ENCODE measurements at regions not wholly inside any gene's neighbourhood (a gene's known extent, or its start where the extent isn't known, plus 50 kb on each side); places are given as distances from the start of the nearest gene placed in this dataset.

DNA sequence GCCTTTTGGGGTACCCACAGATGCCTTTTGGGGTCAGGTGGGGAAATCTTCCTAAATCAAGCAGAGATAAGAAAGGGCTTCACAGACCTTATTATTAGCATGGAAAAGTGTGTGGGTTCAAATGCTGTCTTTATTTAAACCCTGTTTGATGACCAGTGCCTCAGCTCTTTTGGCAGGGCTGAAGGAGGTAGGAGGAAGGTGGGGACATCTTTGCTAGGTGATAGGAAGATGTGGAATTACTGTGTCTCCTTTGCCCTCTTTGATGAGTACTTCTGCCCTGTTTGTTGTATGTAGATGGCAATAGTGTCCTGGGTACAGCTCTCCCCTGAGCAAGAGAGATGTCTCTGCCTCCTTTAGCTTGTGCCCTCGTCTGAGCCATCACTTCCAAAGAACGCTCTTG is 333.3 kb upstream of the ROPN1 start:
- TF ChIP-seq, protein P1, sequence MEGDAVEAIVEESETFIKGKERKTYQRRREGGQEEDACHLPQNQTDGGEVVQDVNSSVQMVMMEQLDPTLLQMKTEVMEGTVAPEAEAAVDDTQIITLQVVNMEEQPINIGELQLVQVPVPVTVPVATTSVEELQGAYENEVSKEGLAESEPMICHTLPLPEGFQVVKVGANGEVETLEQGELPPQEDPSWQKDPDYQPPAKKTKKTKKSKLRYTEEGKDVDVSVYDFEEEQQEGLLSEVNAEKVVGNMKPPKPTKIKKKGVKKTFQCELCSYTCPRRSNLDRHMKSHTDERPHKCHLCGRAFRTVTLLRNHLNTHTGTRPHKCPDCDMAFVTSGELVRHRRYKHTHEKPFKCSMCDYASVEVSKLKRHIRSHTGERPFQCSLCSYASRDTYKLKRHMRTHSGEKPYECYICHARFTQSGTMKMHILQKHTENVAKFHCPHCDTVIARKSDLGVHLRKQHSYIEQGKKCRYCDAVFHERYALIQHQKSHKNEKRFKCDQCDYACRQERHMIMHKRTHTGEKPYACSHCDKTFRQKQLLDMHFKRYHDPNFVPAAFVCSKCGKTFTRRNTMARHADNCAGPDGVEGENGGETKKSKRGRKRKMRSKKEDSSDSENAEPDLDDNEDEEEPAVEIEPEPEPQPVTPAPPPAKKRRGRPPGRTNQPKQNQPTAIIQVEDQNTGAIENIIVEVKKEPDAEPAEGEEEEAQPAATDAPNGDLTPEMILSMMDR (IDR thresholded peaks at IDR 0.05): no peak
- TF ChIP-seq POLR2AphosphoS5 (IDR thresholded peaks at IDR 0.05; ENCODE audit: low read depth, low read length): no peak
